ENCODE measurements at regions not wholly inside any gene's neighbourhood (a gene's known extent, or its start where the extent isn't known, plus 50 kb on each side); places are given as distances from the start of the nearest gene placed in this dataset.
"Not testable (repeated sequence)": the region's sequence is repeated elsewhere in the genome, so short reads cannot be mapped to it uniquely, and the experiment has no call there.

DNA sequence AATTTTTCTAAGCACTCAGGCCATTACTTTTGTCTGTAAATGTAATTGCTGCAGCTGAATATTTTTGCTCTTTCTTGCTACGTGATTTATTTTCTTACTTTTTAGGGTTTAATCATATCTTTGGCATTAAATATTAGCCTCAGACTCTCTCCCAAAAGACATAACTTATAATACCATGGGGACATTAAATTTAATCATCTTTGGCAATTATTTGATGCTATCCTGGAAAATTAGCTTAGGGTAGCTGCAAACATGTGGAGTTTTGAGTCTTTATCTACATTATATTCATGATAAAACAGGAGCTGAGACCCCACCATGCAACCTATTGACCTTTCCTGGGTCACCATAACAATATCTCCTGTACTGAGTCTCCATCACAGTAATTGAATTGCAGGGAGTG, 59.1 kb upstream of the EDAR start:
- DNase-seq (ENCODE audit: low spot score) = no peak

DNA sequence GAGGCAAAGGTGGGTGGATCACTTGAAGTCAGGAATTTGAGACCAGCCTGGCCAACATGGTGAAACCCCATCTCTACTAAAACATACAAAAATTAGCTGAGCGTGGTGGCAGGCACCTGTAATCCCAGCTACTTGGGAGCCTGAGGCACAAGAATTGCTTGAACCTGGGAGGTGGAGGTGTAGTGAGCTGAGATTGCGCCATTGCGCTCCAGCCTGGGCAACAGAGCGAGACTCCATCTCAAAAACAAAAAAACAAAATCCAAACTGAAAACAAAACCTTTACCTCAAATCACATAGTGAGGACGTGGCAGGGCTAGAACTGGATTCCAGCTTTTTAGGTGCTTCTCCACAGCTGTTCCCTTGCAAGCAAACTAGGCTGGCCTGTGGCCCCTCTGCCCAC, 58.5 kb upstream of the EDAR start:
- not testable (repeated sequence) for DNase-seq (ENCODE audit: low spot score)

DNA sequence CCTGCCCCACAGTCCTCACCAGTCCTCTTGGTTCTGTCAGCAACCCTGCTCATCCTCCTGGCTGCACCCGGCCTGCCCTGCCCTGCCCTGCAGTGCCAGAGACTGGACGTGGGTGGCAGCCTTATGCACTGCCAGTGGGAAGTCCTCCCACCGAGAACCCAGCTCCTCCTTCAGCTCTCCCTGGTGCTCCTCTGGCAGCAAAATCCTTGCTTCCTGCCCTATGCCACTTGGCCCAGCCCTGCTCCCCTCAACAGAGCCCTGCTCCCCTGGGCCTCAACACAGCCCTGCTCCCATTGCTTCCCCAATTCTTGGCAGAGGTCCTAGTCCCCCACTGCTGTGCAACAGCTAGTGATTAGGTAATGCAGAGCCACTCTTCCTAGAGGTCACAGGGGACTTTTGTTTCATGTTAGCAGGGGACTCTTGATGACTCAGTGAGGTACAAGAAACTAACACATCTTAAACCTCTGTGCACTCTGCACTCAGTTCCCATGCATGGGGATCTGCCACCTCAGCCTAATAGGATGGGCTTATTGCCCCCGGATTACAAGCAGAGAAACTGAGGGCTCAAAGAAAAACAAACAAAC, 58.0 kb upstream of the EDAR start:
- DNase-seq (ENCODE audit: low spot score) = no peak

DNA sequence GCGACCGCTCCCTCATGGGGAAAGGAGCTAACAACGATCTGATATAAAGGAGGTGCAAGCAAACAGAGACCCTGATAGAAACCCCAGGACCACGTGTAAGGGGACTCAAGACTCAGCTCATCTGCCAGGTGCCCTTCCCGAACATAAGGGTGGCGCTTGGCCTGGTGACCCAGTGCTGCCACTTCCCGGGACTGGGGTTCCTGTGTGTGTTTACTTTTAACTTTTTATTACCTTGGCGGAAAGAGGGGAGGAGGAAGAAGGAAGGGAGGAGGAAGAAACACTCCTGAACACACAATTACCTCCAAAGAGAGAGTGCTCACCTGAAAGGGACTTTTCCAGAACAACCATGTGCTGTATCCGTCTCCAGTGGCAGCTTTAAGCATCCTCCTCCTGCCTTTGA, 56.5 kb upstream of the EDAR start:
- DNase-seq (ENCODE audit: low spot score) = no peak

DNA sequence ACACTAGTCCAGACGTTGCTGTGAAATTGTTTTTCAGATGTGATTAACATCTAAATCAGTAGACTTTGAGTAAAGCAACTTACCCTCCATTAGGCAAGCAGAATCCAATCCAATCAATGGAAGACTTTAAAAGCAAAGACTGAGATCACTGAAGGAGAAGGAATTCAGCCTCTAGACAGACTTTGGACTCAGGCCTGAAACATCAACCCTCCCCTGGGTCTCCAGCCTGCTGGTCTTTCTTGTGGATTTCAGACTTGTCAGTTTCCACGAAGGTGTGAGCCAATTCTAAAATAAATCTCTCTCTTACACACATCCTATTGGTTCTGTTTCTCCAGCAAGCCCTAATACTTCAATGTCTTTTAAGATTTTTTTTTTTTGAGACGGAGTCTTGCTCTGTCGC, 50.0 kb upstream of the EDAR start:
- no peak for DNase-seq (ENCODE audit: low spot score)
